Hematopoietic multipotent progenitor cell (in vitro differentiated cells): ENCODE measurements at regions not wholly inside any gene's neighbourhood (a gene's known extent, or its start where the extent isn't known, plus 50 kb on each side); places are given as distances from the start of the nearest gene placed in this dataset.

Experiments used
- DNase-seq, 3 donors: peaks; one replicate each; pipeline ENCODE4 v3.0.0-alpha.2; 2011 to 2015; ENCODE audit warnings: low read depth in 2 of 3, low spot score in 2 of 3

GRCh38 chr11:116457336-116458007 lies 315.3 kb downstream of the BUD13 start:
- DNase-seq: no peak

GRCh38 chr11:116454951-116455350 lies 317.8 kb downstream of the BUD13 start:
- DNase-seq: no peak

GRCh38 chr11:116454020-116454645 lies 318.7 kb downstream of the BUD13 start:
- DNase-seq: peak in 2 of 3 donors; percentile 17 to 43

GRCh38 chr11:116452461-116452860 lies 320.3 kb downstream of the BUD13 start:
- DNase-seq: no peak

GRCh38 chr11:116449522-116449921 lies 323.3 kb downstream of the BUD13 start:
- DNase-seq: no peak

- DNase-seq: no peak
Observed at GRCh38 chr11:116446048-116446941, 326.5 kb downstream of the BUD13 start.

GRCh38 chr11:116445108-116446047 lies 327.4 kb downstream of the BUD13 start:
- no peak for DNase-seq

GRCh38 chr11:116442238-116442752 lies 330.5 kb downstream of the BUD13 start:
- DNase-seq: no peak

- no peak for DNase-seq
Observed at GRCh38 chr11:116439361-116439677, 333.5 kb downstream of the BUD13 start.

GRCh38 chr11:116438651-116439360 lies 334.0 kb downstream of the BUD13 start:
- no peak for DNase-seq

- DNase-seq: no peak
Observed at GRCh38 chr11:116434986-116435385, 337.8 kb downstream of the BUD13 start.

- no peak for DNase-seq
Observed at GRCh38 chr11:116432301-116432700, 340.5 kb downstream of the BUD13 start.

- DNase-seq: no peak
Observed at GRCh38 chr11:116431842-116432241, 340.9 kb downstream of the BUD13 start.

- no peak for DNase-seq
Observed at GRCh38 chr11:116428638-116428975, 344.2 kb downstream of the BUD13 start.

- DNase-seq: no peak
Observed at GRCh38 chr11:116427903-116428637, 344.7 kb downstream of the BUD13 start.

GRCh38 chr11:116427337-116427902 lies 345.4 kb downstream of the BUD13 start:
- DNase-seq: no peak

- no peak for DNase-seq
Observed at GRCh38 chr11:116426761-116427160, 346.0 kb downstream of the BUD13 start.

GRCh38 chr11:116424615-116425261 lies 348.0 kb downstream of the BUD13 start:
- no peak for DNase-seq
